Activated naive CD4-positive, alpha-beta T cell (primary cell): ENCODE measurements at regions not wholly inside any gene's neighbourhood (a gene's known extent, or its start where the extent isn't known, plus 50 kb on each side); places are given as distances from the start of the nearest gene placed in this dataset.

Experiments
- DNase-seq, 4 experiments: peaks; one replicate each; lab custom pipeline; 2025; lab: John Stamatoyannopoulos, UW

GRCh38 chr9:109883623-109884022, 103.6 kb downstream of the PALM2AKAP2 start:
- DNase-seq: no peak

- no peak for DNase-seq
Observed at GRCh38 chr9:109886041-109886440, 106.0 kb downstream of the PALM2AKAP2 start.

- no peak for DNase-seq
Observed at GRCh38 chr9:109886617-109887016, 106.6 kb downstream of the PALM2AKAP2 start.

GRCh38 chr9:109887079-109887478, 107.1 kb downstream of the PALM2AKAP2 start:
- DNase-seq: no peak

GRCh38 chr9:109888695-109889094, 108.7 kb downstream of the PALM2AKAP2 start:
- DNase-seq: no peak

GRCh38 chr9:109889456-109889855, 109.5 kb downstream of the PALM2AKAP2 start:
- DNase-seq: no peak

- DNase-seq: no peak
Observed at GRCh38 chr9:109893241-109893640, 113.2 kb downstream of the PALM2AKAP2 start.

- DNase-seq: no peak
Observed at GRCh38 chr9:109894473-109894872, 114.5 kb downstream of the PALM2AKAP2 start.

- DNase-seq: no peak
Observed at GRCh38 chr9:109894921-109895758, 115.1 kb downstream of the PALM2AKAP2 start.

GRCh38 chr9:109901201-109901600, 121.2 kb downstream of the PALM2AKAP2 start:
- no peak for DNase-seq

GRCh38 chr9:109903515-109904138, 123.6 kb downstream of the PALM2AKAP2 start:
- DNase-seq: peak in 2 of 4 experiments; percentile 16 to 20

GRCh38 chr9:109904666-109905065, 124.7 kb downstream of the PALM2AKAP2 start:
- DNase-seq: no peak

GRCh38 chr9:109905472-109905871, 125.5 kb downstream of the PALM2AKAP2 start:
- DNase-seq: no peak

- no peak for DNase-seq
Observed at GRCh38 chr9:109906766-109907382, 126.9 kb downstream of the PALM2AKAP2 start.

- no peak for DNase-seq
Observed at GRCh38 chr9:109907400-109907799, 127.4 kb downstream of the PALM2AKAP2 start.

GRCh38 chr9:109907810-109908458, 127.9 kb downstream of the PALM2AKAP2 start:
- no peak for DNase-seq

- DNase-seq: no peak
Observed at GRCh38 chr9:109908459-109909390, 128.7 kb downstream of the PALM2AKAP2 start.

GRCh38 chr9:109910671-109911518, 130.9 kb downstream of the PALM2AKAP2 start:
- DNase-seq: no peak

GRCh38 chr9:109912082-109912582, 132.1 kb downstream of the PALM2AKAP2 start:
- no peak for DNase-seq
